Gastrocnemius medialis (tissue), 4 donors: ENCODE measurements at regions not wholly inside any gene's neighbourhood (a gene's known extent, or its start where the extent isn't known, plus 50 kb on each side); places are given as distances from the start of the nearest gene placed in this dataset.

Source experiments
- ATAC-seq, 2 donors: fragments of 150-250 bp; one replicate each; pipeline ENCODE4 v1.9.1; 2016
- DNase-seq, 2 donors: peaks; one replicate each; pipeline ENCODE4 v3.0.0-alpha.2; 2019
- H3K27ac ChIP-seq, 4 donors: fragments of 200-600 bp; sonication (generic); 1 replicate in 1 of 4; 2 replicates in 3 of 4; pipeline ENCODE4 v1.5.1; 2016 to 2018; ENCODE audit warnings: mild to moderate bottlenecking in 2 of 4, moderate library complexity in 1 of 4
- H3K27me3 ChIP-seq, 3 donors: fragments of 200-600 bp; sonication (generic) in 2 of 3; 1 replicate in 1 of 3; 2 replicates in 2 of 3; pipeline versions ENCODE4 v1.5.1 to v1.6.0; 2016 to 2019; ENCODE audit warnings: mild to moderate bottlenecking in 1 of 3, moderate library complexity in 1 of 3
- H3K36me3 ChIP-seq, 2 donors: fragments of 200-600 bp; sonication (generic) in 1 of 2; one replicate each; pipeline ENCODE4 v1.5.1; 2017 to 2018
- H3K4me1 ChIP-seq, 2 donors: fragments of 200-600 bp; sonication (generic) in 1 of 2; one replicate each; pipeline ENCODE4 v1.5.1; 2016 to 2017; ENCODE audit warnings: mild to moderate bottlenecking in 2 of 2
- H3K4me3 ChIP-seq, 4 donors: fragments of 200-600 bp; sonication (generic) in 3 of 4; 1 replicate in 1 of 4; 2 replicates in 3 of 4; pipeline ENCODE4 v1.5.1; 2016 to 2019; ENCODE audit warnings: mild to moderate bottlenecking in 2 of 4
- H3K9me3 ChIP-seq, 3 donors: fragments of 200-600 bp; sonication (generic) in 2 of 3; 1 replicate in 1 of 3; 2 replicates in 2 of 3; pipeline ENCODE4 v1.5.1; 2016 to 2019
- CTCF ChIP-seq, 5 experiments: fragments of 450-650 bp in 3 of 5; fragments of 200-600 bp in 2 of 5; sonication (generic) in 2 of 5; IDR thresholded peaks in 4 of 5; conservative IDR thresholded peaks in 1 of 5; 1 replicate in 4 of 5; 2 replicates in 1 of 5; pipeline ENCODE4 v1.5.1; 2016 to 2019; ENCODE audit warnings: antibody characterized with exemption in 5 of 5, mild to moderate bottlenecking in 3 of 5, moderate library complexity in 3 of 5
- POLR2A ChIP-seq, 2 donors: fragments of 450-650 bp; IDR thresholded peaks; one replicate each; pipeline ENCODE4 v1.6.1; 2017; ENCODE audit warnings: antibody characterized with exemption in 2 of 2, mild to moderate bottlenecking in 2 of 2, moderate library complexity in 2 of 2
- in situ Hi-C, 4 donors: fragments of 200-750 bp; cut with MboI; loops; one replicate each; pipeline versions ENCODE4 v1.15.0 to v1.8.0; 2017; ENCODE audit warnings: low sequenced_read_pairs in 4 of 4
- intact Hi-C: fragments of 100-400 bp; cut with DNase I; formaldehyde crosslinking; loops from one replicate; pipeline ENCODE4 v1.15.1; 2023; ENCODE audit warnings: low total_unique reads

- in situ Hi-C loops (loop anchor here in 1 of 4 donors (25.0 kb wide), 1 partner anchor 106 kb away; no protein-coding TSS in a partner anchor), intact Hi-C loops (no loop called here)
- Histone ChIP-seq H3K9me3 (no peaks in the 10 kb centered on the region), H3K4me3 (no peak overlapping the region), H3K36me3 (no peaks in the 10 kb centered on the region), H3K27me3 (no peaks in the 10 kb centered on the region), H3K27ac (no peak overlapping the region), H3K4me1 (no peaks in the 10 kb centered on the region)
- ATAC-seq (no peak), DNase-seq (no peak)
- TF ChIP-seq POLR2A (IDR thresholded peaks at IDR 0.05) (no peak), CTCF (IDR thresholded peaks at IDR 0.05 in 4 of 5, conservative IDR thresholded peaks at IDR 0.05 in 1 of 5) (no peak)
Measured at GRCh38 chr9:30943446-30944224, 1440.8 kb upstream of the ACO1 start.

GRCh38 chr9:30944225-30944569 is 1440.2 kb upstream of the ACO1 start:
- no peak for DNase-seq
- ATAC-seq: no peak
- TF ChIP-seq POLR2A (IDR thresholded peaks at IDR 0.05) (no peak), CTCF (IDR thresholded peaks at IDR 0.05 in 4 of 5, conservative IDR thresholded peaks at IDR 0.05 in 1 of 5) (no peak)
- no peaks in the 10 kb centered on the region for H3K9me3 ChIP-seq
- no peaks in the 10 kb centered on the region for H3K36me3 ChIP-seq
- H3K27ac ChIP-seq: no peak overlapping the region
- no peaks in the 10 kb centered on the region for H3K27me3 ChIP-seq
- intact Hi-C loops (no loop called here), in situ Hi-C loops (loop anchor here in 1 of 4 donors (25.0 kb wide), 1 partner anchor 107 kb away; no protein-coding TSS in a partner anchor)
- no peaks in the 10 kb centered on the region for H3K4me1 ChIP-seq
- no peak overlapping the region for H3K4me3 ChIP-seq

- H3K27me3 ChIP-seq: no peaks in the 10 kb centered on the region
- H3K36me3 ChIP-seq: no peaks in the 10 kb centered on the region
- in situ Hi-C loops: loop anchor here in 1 of 4 donors (25.0 kb wide), 1 partner anchor 108 kb away; no protein-coding TSS in a partner anchor
- no peak for ATAC-seq
- no peak overlapping the region for H3K27ac ChIP-seq
- DNase-seq: no peak
- TF ChIP-seq CTCF (IDR thresholded peaks at IDR 0.05 in 4 of 5, conservative IDR thresholded peaks at IDR 0.05 in 1 of 5): no peak
- TF ChIP-seq POLR2A (IDR thresholded peaks at IDR 0.05): no peak
- H3K9me3 ChIP-seq: no peaks in the 10 kb centered on the region
- no peak overlapping the region for H3K4me3 ChIP-seq
- H3K4me1 ChIP-seq: no peaks in the 10 kb centered on the region
- intact Hi-C loops: no loop called here
Measured at GRCh38 chr9:30944741-30945280, 1439.6 kb upstream of the ACO1 start.

- in situ Hi-C loops: no loop called here
- intact Hi-C loops: no loop called here
- no peak for TF ChIP-seq POLR2A (IDR thresholded peaks at IDR 0.05)
- TF ChIP-seq CTCF (IDR thresholded peaks at IDR 0.05 in 4 of 5, conservative IDR thresholded peaks at IDR 0.05 in 1 of 5): no peak
- Histone ChIP-seq H3K4me1 (no peaks in the 10 kb centered on the region), H3K27me3 (no peaks in the 10 kb centered on the region), H3K36me3 (no peaks in the 10 kb centered on the region), H3K9me3 (no peaks in the 10 kb centered on the region), H3K4me3 (no peak overlapping the region), H3K27ac (no peak overlapping the region)
- no peak for ATAC-seq
- no peak for DNase-seq
Measured at GRCh38 chr9:30964332-30964731, 1420.1 kb upstream of the ACO1 start.
